SK-N-SH treated with all-trans-retinoic acid at 6 μM for 48 hours (cell line): ENCODE measurements at regions not wholly inside any gene's neighbourhood (a gene's known extent, or its start where the extent isn't known, plus 50 kb on each side); places are given as distances from the start of the nearest gene placed in this dataset.

Experiments used
- ATAC-seq: fragments of 200-7000 bp; cut with Tn5 transposase; 3 replicates; pipeline ENCODE4 v1.9.1; 2020; ENCODE audit warnings: mild to moderate bottlenecking, moderate library complexity
- ARNTL ChIP-seq: fragments of 450-650 bp; formaldehyde crosslinking; IDR thresholded peaks from 2 replicates; pipeline ENCODE4 v1.5.0; 2020; ENCODE audit warnings: low read depth, mild to moderate bottlenecking, moderate library complexity, borderline replicate concordance
- BACH2 ChIP-seq: fragments of 250-450 bp; sonication (Bioruptor Pico); IDR thresholded peaks from 2 replicates; pipeline ENCODE4 v1.9.0; 2021; ENCODE audit warnings: mild to moderate bottlenecking, borderline replicate concordance
- CSDC2 ChIP-seq: fragments of 250-450 bp; sonication (Bioruptor Pico); IDR thresholded peaks from 2 replicates; pipeline ENCODE4 v1.5.0; 2020; ENCODE audit warnings: mild to moderate bottlenecking, moderate library complexity
- ESRRG ChIP-seq: fragments of 250-450 bp; sonication (Bioruptor Pico); IDR thresholded peaks from 2 replicates; pipeline ENCODE4 v1.6.1; 2021; ENCODE audit warnings: mild to moderate bottlenecking
- GLIS3 ChIP-seq: fragments of 250-450 bp; sonication (Bioruptor Pico); IDR thresholded peaks from 2 replicates; pipeline ENCODE4 v1.5.0; 2020; ENCODE audit warnings: mild to moderate bottlenecking, moderate library complexity
- ISL1 ChIP-seq: fragments of 250-450 bp; sonication (Bioruptor Pico); IDR thresholded peaks from 2 replicates; pipeline ENCODE4 v2.1.2; 2022; ENCODE audit warnings: mild to moderate bottlenecking, moderate library complexity
- OSR1 ChIP-seq: fragments of 250-450 bp; sonication (Bioruptor Pico); IDR thresholded peaks from 2 replicates; pipeline ENCODE4 v1.8.0; 2022; ENCODE audit warnings: moderate library complexity, mild to moderate bottlenecking, inconsistent platforms
- PPARA ChIP-seq: fragments of 250-450 bp; sonication (Bioruptor Pico); IDR thresholded peaks from 2 replicates; pipeline ENCODE4 v1.5.0; 2020; ENCODE audit warnings: mild to moderate bottlenecking, borderline replicate concordance
- RARB ChIP-seq: fragments of 250-450 bp; sonication (Bioruptor Pico); IDR thresholded peaks from 2 replicates; pipeline ENCODE4 v1.8.0; 2021; ENCODE audit warnings: mild to moderate bottlenecking, moderate library complexity
- SNAI2 ChIP-seq: fragments of 250-450 bp; sonication (Bioruptor Pico); IDR thresholded peaks from 2 replicates; pipeline ENCODE4 v1.5.0; 2020; ENCODE audit warnings: mild to moderate bottlenecking, moderate library complexity
- TCF4 ChIP-seq: fragments of 250-450 bp; sonication (Bioruptor Pico); IDR thresholded peaks from 2 replicates; pipeline ENCODE4 v1.8.0; 2021; ENCODE audit warnings: mild to moderate bottlenecking, moderate library complexity, borderline replicate concordance
- TOX ChIP-seq: fragments of 250-450 bp; sonication (Bioruptor Pico); IDR thresholded peaks from 2 replicates; pipeline ENCODE4 v1.8.0; 2021; ENCODE audit warnings: mild to moderate bottlenecking, moderate library complexity, borderline replicate concordance
- ZC3H10 ChIP-seq: fragments of 250-450 bp; sonication (Bioruptor Pico); IDR thresholded peaks from 2 replicates; pipeline ENCODE4 v1.5.1; 2021; ENCODE audit warnings: mild to moderate bottlenecking, moderate library complexity
- ZFP3 ChIP-seq: fragments of 250-450 bp; sonication (Bioruptor Pico); IDR thresholded peaks from 2 replicates; pipeline ENCODE4 v1.5.0; 2020; ENCODE audit warnings: mild to moderate bottlenecking, moderate library complexity
- ZNF565 ChIP-seq: fragments of 450-650 bp; formaldehyde crosslinking; conservative IDR thresholded peaks from 2 replicates; pipeline ENCODE4 v1.5.0; 2020; ENCODE audit warnings: low read depth, mild to moderate bottlenecking, moderate library complexity
- ZNF70 ChIP-seq: fragments of 450-650 bp; formaldehyde crosslinking; IDR thresholded peaks from 2 replicates; pipeline ENCODE4 v1.5.0; 2020; ENCODE audit warnings: mild to moderate bottlenecking, moderate library complexity
- ZNF8 ChIP-seq: fragments of 450-650 bp; formaldehyde crosslinking; IDR thresholded peaks from 2 replicates; pipeline ENCODE4 v1.5.0; 2020; ENCODE audit warnings: mild to moderate bottlenecking, moderate library complexity
- TF ChIP-seq, protein P1 (sequence below): fragments of 250-450 bp; sonication (Bioruptor Pico); IDR thresholded peaks from 2 replicates; pipeline ENCODE4 v1.8.0; 2021; ENCODE audit warnings: low read depth, mild to moderate bottlenecking, moderate library complexity, borderline replicate concordance
- TF ChIP-seq, protein P2 (sequence below): fragments of 250-450 bp; sonication (Bioruptor Pico); IDR thresholded peaks from 2 replicates; pipeline ENCODE4 v1.5.1; 2020; ENCODE audit warnings: low read depth, mild to moderate bottlenecking, moderate library complexity
- TF ChIP-seq, protein P3 (sequence below): fragments of 250-450 bp; sonication (Bioruptor Pico); IDR thresholded peaks from 2 replicates; pipeline ENCODE4 v1.5.1; 2021; ENCODE audit warnings: mild to moderate bottlenecking, moderate library complexity
- TF ChIP-seq, protein P4 (sequence below): fragments of 250-450 bp; sonication (Bioruptor Pico); IDR thresholded peaks from 2 replicates; pipeline ENCODE4 v1.5.0; 2020; ENCODE audit warnings: mild to moderate bottlenecking, moderate library complexity

DNA sequence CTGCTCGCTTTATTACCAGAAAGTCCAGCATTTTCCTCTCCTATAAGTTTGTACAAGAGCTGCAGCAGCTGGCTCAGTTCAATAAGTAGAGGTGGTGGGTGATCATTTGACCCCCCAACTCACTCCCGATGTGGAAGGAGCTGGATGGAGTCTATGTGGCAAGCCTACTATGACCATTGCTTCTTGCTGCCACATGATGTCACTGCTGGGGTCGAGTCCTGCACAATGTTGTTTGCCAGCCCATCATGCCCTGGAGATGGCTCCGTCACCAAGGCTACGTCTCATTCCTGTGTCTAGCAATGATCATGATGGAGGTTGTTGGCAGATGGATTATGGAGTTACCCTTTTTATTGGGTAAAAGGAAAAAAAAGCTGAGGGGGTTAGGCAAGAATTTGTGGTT lies 266.3 kb downstream of the PSAT1 start:
- ATAC-seq: no peak
- TF ChIP-seq ZC3H10 (CRISPR knock-in tag) (no peak), BACH2 (CRISPR knock-in tag) (no peak), ARNTL (CRISPR knock-in tag) (no peak), CSDC2 (CRISPR knock-in tag) (no peak), ZNF565 (CRISPR knock-in tag) (no peak), TOX (CRISPR knock-in tag) (no peak), ESRRG (CRISPR knock-in tag) (no peak), ISL1 (CRISPR knock-in tag) (no peak), ZNF70 (no peak), GLIS3 (no peak), TCF4 (CRISPR knock-in tag) (no peak), ZNF8 (CRISPR knock-in tag) (no peak)
- TF ChIP-seq, protein P1, sequence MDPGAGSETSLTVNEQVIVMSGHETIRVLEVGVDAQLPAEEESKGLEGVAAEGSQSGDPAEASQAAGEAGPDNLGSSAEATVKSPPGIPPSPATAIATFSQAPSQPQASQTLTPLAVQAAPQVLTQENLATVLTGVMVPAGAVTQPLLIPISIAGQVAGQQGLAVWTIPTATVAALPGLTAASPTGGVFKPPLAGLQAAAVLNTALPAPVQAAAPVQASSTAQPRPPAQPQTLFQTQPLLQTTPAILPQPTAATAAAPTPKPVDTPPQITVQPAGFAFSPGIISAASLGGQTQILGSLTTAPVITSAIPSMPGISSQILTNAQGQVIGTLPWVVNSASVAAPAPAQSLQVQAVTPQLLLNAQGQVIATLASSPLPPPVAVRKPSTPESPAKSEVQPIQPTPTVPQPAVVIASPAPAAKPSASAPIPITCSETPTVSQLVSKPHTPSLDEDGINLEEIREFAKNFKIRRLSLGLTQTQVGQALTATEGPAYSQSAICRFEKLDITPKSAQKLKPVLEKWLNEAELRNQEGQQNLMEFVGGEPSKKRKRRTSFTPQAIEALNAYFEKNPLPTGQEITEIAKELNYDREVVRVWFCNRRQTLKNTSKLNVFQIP (CRISPR knock-in tag): no peak
- TF ChIP-seq, protein P2, sequence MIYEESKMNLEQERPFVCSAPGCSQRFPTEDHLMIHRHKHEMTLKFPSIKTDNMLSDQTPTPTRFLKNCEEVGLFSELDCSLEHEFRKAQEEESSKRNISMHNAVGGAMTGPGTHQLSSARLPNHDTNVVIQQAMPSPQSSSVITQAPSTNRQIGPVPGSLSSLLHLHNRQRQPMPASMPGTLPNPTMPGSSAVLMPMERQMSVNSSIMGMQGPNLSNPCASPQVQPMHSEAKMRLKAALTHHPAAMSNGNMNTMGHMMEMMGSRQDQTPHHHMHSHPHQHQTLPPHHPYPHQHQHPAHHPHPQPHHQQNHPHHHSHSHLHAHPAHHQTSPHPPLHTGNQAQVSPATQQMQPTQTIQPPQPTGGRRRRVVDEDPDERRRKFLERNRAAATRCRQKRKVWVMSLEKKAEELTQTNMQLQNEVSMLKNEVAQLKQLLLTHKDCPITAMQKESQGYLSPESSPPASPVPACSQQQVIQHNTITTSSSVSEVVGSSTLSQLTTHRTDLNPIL (CRISPR knock-in tag): no peak
- TF ChIP-seq, protein P3, sequence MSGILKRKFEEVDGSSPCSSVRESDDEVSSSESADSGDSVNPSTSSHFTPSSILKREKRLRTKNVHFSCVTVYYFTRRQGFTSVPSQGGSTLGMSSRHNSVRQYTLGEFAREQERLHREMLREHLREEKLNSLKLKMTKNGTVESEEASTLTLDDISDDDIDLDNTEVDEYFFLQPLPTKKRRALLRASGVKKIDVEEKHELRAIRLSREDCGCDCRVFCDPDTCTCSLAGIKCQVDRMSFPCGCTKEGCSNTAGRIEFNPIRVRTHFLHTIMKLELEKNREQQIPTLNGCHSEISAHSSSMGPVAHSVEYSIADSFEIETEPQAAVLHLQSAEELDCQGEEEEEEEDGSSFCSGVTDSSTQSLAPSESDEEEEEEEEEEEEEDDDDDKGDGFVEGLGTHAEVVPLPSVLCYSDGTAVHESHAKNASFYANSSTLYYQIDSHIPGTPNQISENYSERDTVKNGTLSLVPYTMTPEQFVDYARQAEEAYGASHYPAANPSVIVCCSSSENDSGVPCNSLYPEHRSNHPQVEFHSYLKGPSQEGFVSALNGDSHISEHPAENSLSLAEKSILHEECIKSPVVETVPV (CRISPR knock-in tag): no peak

DNA sequence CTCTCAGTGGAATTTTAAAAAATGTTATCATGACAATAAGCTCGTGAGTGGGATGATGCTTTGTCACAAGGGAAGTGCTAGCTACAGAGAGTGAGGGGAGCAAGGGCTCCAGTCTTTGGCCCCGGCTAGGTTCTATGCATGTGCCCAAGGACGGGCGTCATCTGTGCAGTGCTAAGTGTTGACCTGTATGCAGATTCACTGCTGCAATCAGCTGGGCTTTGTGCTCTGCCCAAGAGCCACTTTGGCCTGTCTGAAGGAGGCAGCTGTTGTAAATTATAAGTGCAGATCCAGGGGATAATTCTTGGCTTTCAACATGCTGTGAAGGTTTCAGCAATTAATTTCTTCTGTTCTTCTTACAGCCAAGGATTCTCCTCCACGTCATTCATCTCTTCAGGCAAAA lies 268.6 kb downstream of the PSAT1 start:
- ATAC-seq: no peak
- TF ChIP-seq SNAI2 (CRISPR knock-in tag) (no peak), TCF4 (CRISPR knock-in tag) (no peak), ZNF70 (no peak), ZNF565 (CRISPR knock-in tag) (no peak), GLIS3 (no peak), ESRRG (CRISPR knock-in tag) (no peak), RARB (CRISPR knock-in tag) (no peak), ARNTL (CRISPR knock-in tag) (no peak), OSR1 (CRISPR knock-in tag) (no peak), CSDC2 (CRISPR knock-in tag) (no peak), ZFP3 (CRISPR knock-in tag) (no peak), ISL1 (CRISPR knock-in tag) (no peak), BACH2 (CRISPR knock-in tag) (no peak), PPARA (CRISPR knock-in tag) (no peak), ZC3H10 (CRISPR knock-in tag) (no peak)
- TF ChIP-seq, protein P4, sequence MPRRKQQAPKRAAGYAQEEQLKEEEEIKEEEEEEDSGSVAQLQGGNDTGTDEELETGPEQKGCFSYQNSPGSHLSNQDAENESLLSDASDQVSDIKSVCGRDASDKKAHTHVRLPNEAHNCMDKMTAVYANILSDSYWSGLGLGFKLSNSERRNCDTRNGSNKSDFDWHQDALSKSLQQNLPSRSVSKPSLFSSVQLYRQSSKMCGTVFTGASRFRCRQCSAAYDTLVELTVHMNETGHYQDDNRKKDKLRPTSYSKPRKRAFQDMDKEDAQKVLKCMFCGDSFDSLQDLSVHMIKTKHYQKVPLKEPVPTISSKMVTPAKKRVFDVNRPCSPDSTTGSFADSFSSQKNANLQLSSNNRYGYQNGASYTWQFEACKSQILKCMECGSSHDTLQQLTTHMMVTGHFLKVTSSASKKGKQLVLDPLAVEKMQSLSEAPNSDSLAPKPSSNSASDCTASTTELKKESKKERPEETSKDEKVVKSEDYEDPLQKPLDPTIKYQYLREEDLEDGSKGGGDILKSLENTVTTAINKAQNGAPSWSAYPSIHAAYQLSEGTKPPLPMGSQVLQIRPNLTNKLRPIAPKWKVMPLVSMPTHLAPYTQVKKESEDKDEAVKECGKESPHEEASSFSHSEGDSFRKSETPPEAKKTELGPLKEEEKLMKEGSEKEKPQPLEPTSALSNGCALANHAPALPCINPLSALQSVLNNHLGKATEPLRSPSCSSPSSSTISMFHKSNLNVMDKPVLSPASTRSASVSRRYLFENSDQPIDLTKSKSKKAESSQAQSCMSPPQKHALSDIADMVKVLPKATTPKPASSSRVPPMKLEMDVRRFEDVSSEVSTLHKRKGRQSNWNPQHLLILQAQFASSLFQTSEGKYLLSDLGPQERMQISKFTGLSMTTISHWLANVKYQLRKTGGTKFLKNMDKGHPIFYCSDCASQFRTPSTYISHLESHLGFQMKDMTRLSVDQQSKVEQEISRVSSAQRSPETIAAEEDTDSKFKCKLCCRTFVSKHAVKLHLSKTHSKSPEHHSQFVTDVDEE (CRISPR knock-in tag): no peak
- TF ChIP-seq, protein P3 (CRISPR knock-in tag): no peak
- TF ChIP-seq, protein P1 (CRISPR knock-in tag): no peak
- TF ChIP-seq, all 23 proteins: peak for 0
